OCI-LY1 (cell line): ENCODE measurements at regions not wholly inside any gene's neighbourhood (a gene's known extent, or its start where the extent isn't known, plus 50 kb on each side); places are given as distances from the start of the nearest gene placed in this dataset.

ENCODE experiments used
- CTCF ChIP-seq: fragments of 200-600 bp; sonication (generic), shearing (Covaris generic); IDR thresholded peaks from 2 replicates; pipeline ENCODE4 v1.5.1; 2017; ENCODE audit warnings: mild to moderate bottlenecking, antibody characterized with exemption, low read length, moderate library complexity, mixed read lengths
- EZH2 ChIP-seq: fragments of 200-600 bp; sonication (generic), shearing (Covaris generic); IDR thresholded peaks from 2 replicates; pipeline ENCODE4 v1.8.0; 2017; ENCODE audit warnings: borderline replicate concordance, mixed run types, mild to moderate bottlenecking, antibody characterized with exemption, low read length, moderate library complexity, mixed read lengths

GRCh38 chr4:27206009-27206408 is 345.4 kb downstream of the STIM2 start:
- TF ChIP-seq CTCF = no peak
- no peak for TF ChIP-seq EZH2
